Right ventricle myocardium superior (tissue), 1 donor: ENCODE measurements at regions not wholly inside any gene's neighbourhood (a gene's known extent, or its start where the extent isn't known, plus 50 kb on each side); places are given as distances from the start of the nearest gene placed in this dataset.
"Not testable (repeated sequence)": the region's sequence is repeated elsewhere in the genome, so short reads cannot be mapped to it uniquely, and the experiment has no call there.

Experiments used
- ATAC-seq: fragments of 200-7000 bp; cut with Tn5 transposase; one replicate; pipeline ENCODE4 v1.9.1; 2020; ENCODE audit warnings: mild to moderate bottlenecking; ENCODE audit not compliant: poor library complexity
- DNase-seq: peaks from one replicate; pipeline ENCODE4 v3.0.0-alpha.2; 2020
- intact Hi-C: fragments of 100-400 bp; cut with DNase I; formaldehyde crosslinking; loops from one replicate; pipeline ENCODE4 v1.11.2; 2022
- donor health status: DM: no; HTN: yes; CAD: no; lungs with severe emphysema.

- intact Hi-C loops, result no loop called here
- no peak for ATAC-seq
- DNase-seq, result no peak
Observed at GRCh38 chr17:72370819-72371218, 250.0 kb downstream of the SOX9 start.

- intact Hi-C loops, result no loop called here
- DNase-seq, result no peak
- ATAC-seq, result no peak
Observed at GRCh38 chr17:72372185-72372584, 251.4 kb downstream of the SOX9 start.

- intact Hi-C loops, result no loop called here
- ATAC-seq (peak; percentile 52), DNase-seq (no peak)
Observed at GRCh38 chr17:72373910-72374741, 253.3 kb downstream of the SOX9 start.

- ATAC-seq (no peak), DNase-seq (no peak)
- intact Hi-C loops, result no loop called here
Observed at GRCh38 chr17:72376526-72377345, 255.9 kb downstream of the SOX9 start.

GRCh38 chr17:72378414-72379390 lies 257.9 kb downstream of the SOX9 start:
- no peak for ATAC-seq
- DNase-seq, result no peak
- intact Hi-C loops, result no loop called here

- ATAC-seq, result no peak
- intact Hi-C loops, result no loop called here
- DNase-seq, result no peak
Observed at GRCh38 chr17:72379516-72379915, 258.7 kb downstream of the SOX9 start.

- intact Hi-C loops, result no loop called here
- no peak for DNase-seq
- ATAC-seq, result no peak
Observed at GRCh38 chr17:72380120-72380519, 259.3 kb downstream of the SOX9 start.

GRCh38 chr17:72380737-72381136 lies 259.9 kb downstream of the SOX9 start:
- no peak for ATAC-seq
- intact Hi-C loops, result no loop called here
- no peak for DNase-seq

GRCh38 chr17:72381597-72382397 lies 261.0 kb downstream of the SOX9 start:
- DNase-seq (no peak), ATAC-seq (no peak)
- intact Hi-C loops, result no loop called here

- intact Hi-C loops, result no loop called here
- peak; percentile 78 for DNase-seq
- peak; percentile 82 for ATAC-seq
Observed at GRCh38 chr17:72382971-72383722, 262.3 kb downstream of the SOX9 start.

- DNase-seq (no peak), ATAC-seq (no peak)
- intact Hi-C loops, result no loop called here
Observed at GRCh38 chr17:72385475-72385874, 264.7 kb downstream of the SOX9 start.

- DNase-seq, intact Hi-C loops, ATAC-seq: not testable (repeated sequence)
Observed at GRCh38 chr17:72386173-72386572, 265.4 kb downstream of the SOX9 start.

- DNase-seq (no peak), ATAC-seq (no peak)
- intact Hi-C loops, result no loop called here
Observed at GRCh38 chr17:72386619-72387237, 265.9 kb downstream of the SOX9 start.

- ATAC-seq (no peak), DNase-seq (no peak)
- intact Hi-C loops, result no loop called here
Observed at GRCh38 chr17:72387487-72387886, 266.7 kb downstream of the SOX9 start.

- DNase-seq, result no peak
- intact Hi-C loops, result no loop called here
- ATAC-seq, result no peak
Observed at GRCh38 chr17:72387969-72388368, 267.1 kb downstream of the SOX9 start.

GRCh38 chr17:72388765-72389473 lies 268.1 kb downstream of the SOX9 start:
- intact Hi-C loops, result no loop called here
- no peak for ATAC-seq
- DNase-seq, result no peak
